BE2C (cell line): ENCODE measurements at regions not wholly inside any gene's neighbourhood (a gene's known extent, or its start where the extent isn't known, plus 50 kb on each side); places are given as distances from the start of the nearest gene placed in this dataset.

Experiments used
- DNase-seq: peaks from one replicate; pipeline ENCODE4 v3.0.0-alpha.2; 2020
- H3K27me3 ChIP-seq: fragments of 250-450 bp; sonication (Bioruptor Pico); 2 replicates; pipeline ENCODE4 v1.5.1; 2020; ENCODE audit warnings: mild to moderate bottlenecking
- H3K36me3 ChIP-seq: fragments of 250-450 bp; sonication (Bioruptor Pico); 2 replicates; pipeline ENCODE4 v1.5.1; 2020; ENCODE audit warnings: mild to moderate bottlenecking
- H3K4me1 ChIP-seq: fragments of 250-450 bp; sonication (Bioruptor Pico); 2 replicates; pipeline ENCODE4 v1.5.1; 2020
- H3K4me3 ChIP-seq: 2 replicates; pipeline ENCODE4 v1.5.1; 2011; ENCODE audit warnings: low read depth, low read length
- H3K9me3 ChIP-seq: fragments of 250-450 bp; sonication (Bioruptor Pico); 2 replicates; pipeline ENCODE4 v1.5.1; 2020
- CTCF ChIP-seq: IDR thresholded peaks from 2 replicates; pipeline ENCODE4 v1.5.1; 2012; ENCODE audit warnings: mild to moderate bottlenecking, low read depth, low read length

DNA sequence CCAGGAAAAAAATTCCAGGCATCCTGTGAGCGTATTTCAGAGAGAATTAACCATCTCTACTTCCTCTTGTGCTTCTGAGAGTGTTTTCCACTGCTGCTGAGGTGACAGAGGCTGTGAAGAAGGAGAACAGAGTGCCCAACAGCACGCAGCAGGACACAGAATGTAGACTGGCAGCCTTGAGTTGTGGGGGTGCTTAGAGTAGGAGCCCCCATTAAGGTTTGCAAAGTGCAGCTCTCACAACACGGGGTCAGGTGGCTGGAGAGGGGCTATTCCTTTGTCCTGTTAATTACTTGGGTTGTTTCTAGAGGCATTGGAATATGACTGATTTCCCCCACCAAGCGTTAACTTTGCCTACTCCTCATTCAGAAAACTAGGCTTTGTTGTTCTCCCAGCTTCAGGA, 370.6 kb downstream of the TSHZ3 start:
- no peak for TF ChIP-seq CTCF
- H3K36me3 ChIP-seq: no peaks in the 10 kb centered on the region
- H3K4me3 ChIP-seq: no peak overlapping the region
- no peaks in the 10 kb centered on the region for H3K4me1 ChIP-seq
- no peaks in the 10 kb centered on the region for H3K9me3 ChIP-seq
- no peaks in the 10 kb centered on the region for H3K27me3 ChIP-seq
- DNase-seq: no peak

- Histone ChIP-seq H3K4me3 (no peak overlapping the region), H3K9me3 (no peaks in the 10 kb centered on the region), H3K4me1 (no peaks in the 10 kb centered on the region), H3K27me3 (no peaks in the 10 kb centered on the region), H3K36me3 (no peaks in the 10 kb centered on the region)
- DNase-seq: no peak
- no peak for TF ChIP-seq CTCF
Measured at GRCh38 chr19:30969591-30969990, 379.6 kb downstream of the TSHZ3 start.

GRCh38 chr19:30968841-30969399, 380.3 kb downstream of the TSHZ3 start:
- Histone ChIP-seq H3K9me3 (no peaks in the 10 kb centered on the region), H3K36me3 (no peaks in the 10 kb centered on the region), H3K4me1 (no peaks in the 10 kb centered on the region), H3K4me3 (no peak overlapping the region), H3K27me3 (no peaks in the 10 kb centered on the region)
- no peak for DNase-seq
- TF ChIP-seq CTCF: no peak

- Histone ChIP-seq H3K27me3 (no peaks in the 10 kb centered on the region), H3K9me3 (no peaks in the 10 kb centered on the region), H3K4me3 (no peak overlapping the region), H3K36me3 (no peaks in the 10 kb centered on the region), H3K4me1 (no peaks in the 10 kb centered on the region)
- DNase-seq: no peak
- TF ChIP-seq CTCF: peak; percentile 37
Measured at GRCh38 chr19:30968210-30968609, 381.0 kb downstream of the TSHZ3 start.

- Histone ChIP-seq H3K36me3 (no peaks in the 10 kb centered on the region), H3K4me3 (no peak overlapping the region), H3K27me3 (no peaks in the 10 kb centered on the region), H3K9me3 (no peaks in the 10 kb centered on the region), H3K4me1 (no peaks in the 10 kb centered on the region)
- TF ChIP-seq CTCF: no peak
- no peak for DNase-seq
Measured at GRCh38 chr19:30966486-30966885, 382.8 kb downstream of the TSHZ3 start.

GRCh38 chr19:30959011-30959410, 390.2 kb downstream of the TSHZ3 start:
- Histone ChIP-seq H3K9me3 (no peaks in the 10 kb centered on the region), H3K36me3 (no peaks in the 10 kb centered on the region), H3K4me3 (no peak overlapping the region), H3K27me3 (no peaks in the 10 kb centered on the region), H3K4me1 (no peaks in the 10 kb centered on the region)
- DNase-seq: no peak
- no peak for TF ChIP-seq CTCF
